ENCODE measurements at regions not wholly inside any gene's neighbourhood (a gene's known extent, or its start where the extent isn't known, plus 50 kb on each side); places are given as distances from the start of the nearest gene placed in this dataset.

DNA sequence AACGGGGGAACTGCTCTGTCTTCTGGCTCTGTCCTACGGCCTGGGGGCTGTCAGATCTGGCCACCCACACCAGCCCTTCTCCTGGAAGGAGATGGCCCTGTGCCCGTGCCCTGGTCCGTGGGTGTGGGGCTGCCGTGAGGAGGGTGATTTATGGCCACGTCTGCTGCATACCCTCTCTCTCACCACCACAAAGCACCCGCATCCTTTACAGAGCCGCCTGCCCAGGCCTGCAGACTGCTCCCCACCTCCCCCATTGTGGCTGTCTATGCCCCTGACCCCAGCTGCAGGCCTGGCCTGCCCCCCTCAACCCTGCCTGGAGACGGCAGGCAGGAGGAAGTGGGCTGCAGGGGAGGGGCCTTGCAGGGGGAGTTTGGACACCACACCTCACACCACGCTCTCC, 72.7 kb upstream of the GATA5 start:
- no peak overlapping the region for H3K4me3 ChIP-seq (ENCODE audit: low read length)

DNA sequence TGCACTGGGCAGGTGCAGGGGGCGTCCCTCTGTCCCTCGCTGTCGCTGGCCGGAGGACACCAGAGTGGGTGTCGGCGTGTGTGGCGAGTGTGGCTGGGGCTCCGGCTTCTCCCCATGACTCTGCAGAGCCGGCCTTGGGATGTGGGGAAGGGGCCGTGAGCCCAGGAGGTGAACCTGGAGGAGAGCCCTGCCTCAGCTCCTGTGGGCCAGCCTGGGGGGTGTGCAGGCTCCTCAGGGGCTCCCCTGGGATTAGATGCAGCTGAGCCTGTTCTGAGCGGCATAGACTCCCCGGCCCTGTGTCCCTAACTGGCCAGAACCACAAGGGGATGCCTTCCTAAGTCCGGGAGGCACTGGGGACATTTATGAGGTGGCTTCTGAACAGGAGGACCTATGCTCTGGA, 73.2 kb upstream of the GATA5 start:
- Histone ChIP-seq H3K4me3 (ENCODE audit: low read length) (no peak overlapping the region), H3K27ac (ENCODE audit: low read depth in 1 of 2, low read length in 2 of 2) (no peak overlapping the region), H3K4me1 (ENCODE audit: insufficient read depth, low read length) (peaks cover 16% of the 10 kb centered on the region), H3K36me3 (ENCODE audit: insufficient read depth, low read length) (no peaks in the 10 kb centered on the region), H3K9me3 (ENCODE audit: control insufficient read depth in 1 of 2, insufficient read depth in 1 of 2, low read length in 2 of 2) (peaks cover 0 to 36% of the 10 kb centered on the region in 2 experiments), H3K27me3 (ENCODE audit: control insufficient read depth in 1 of 2, insufficient read depth in 2 of 2, low read length in 2 of 2) (peaks cover 50 to 55% of the 10 kb centered on the region in 2 experiments)
- intact Hi-C loops (cut with DNase I, micrococcal nuclease), result no loop called here
- peaks cover 5% of the 10 kb centered on the region for H3K4me1 Mint-ChIP-seq (ENCODE audit: low read depth)
- POLR2A ChIA-PET, result no interaction called here
- DNase-seq (no peak), ATAC-seq (ENCODE audit: poor library complexity) (no peak)
- no peaks in the 10 kb centered on the region for H3K9me3 Mint-ChIP-seq
- TF ChIP-seq, protein P1, sequence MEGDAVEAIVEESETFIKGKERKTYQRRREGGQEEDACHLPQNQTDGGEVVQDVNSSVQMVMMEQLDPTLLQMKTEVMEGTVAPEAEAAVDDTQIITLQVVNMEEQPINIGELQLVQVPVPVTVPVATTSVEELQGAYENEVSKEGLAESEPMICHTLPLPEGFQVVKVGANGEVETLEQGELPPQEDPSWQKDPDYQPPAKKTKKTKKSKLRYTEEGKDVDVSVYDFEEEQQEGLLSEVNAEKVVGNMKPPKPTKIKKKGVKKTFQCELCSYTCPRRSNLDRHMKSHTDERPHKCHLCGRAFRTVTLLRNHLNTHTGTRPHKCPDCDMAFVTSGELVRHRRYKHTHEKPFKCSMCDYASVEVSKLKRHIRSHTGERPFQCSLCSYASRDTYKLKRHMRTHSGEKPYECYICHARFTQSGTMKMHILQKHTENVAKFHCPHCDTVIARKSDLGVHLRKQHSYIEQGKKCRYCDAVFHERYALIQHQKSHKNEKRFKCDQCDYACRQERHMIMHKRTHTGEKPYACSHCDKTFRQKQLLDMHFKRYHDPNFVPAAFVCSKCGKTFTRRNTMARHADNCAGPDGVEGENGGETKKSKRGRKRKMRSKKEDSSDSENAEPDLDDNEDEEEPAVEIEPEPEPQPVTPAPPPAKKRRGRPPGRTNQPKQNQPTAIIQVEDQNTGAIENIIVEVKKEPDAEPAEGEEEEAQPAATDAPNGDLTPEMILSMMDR (IDR thresholded peaks at IDR 0.05), result no peak
- H3K4me3 Mint-ChIP-seq, result no peak overlapping the region
- peaks cover 36% of the 10 kb centered on the region for H3K27me3 Mint-ChIP-seq
- no peak overlapping the region for H3K27ac Mint-ChIP-seq
- CTCF ChIA-PET, result no interaction called here
- H3K36me3 Mint-ChIP-seq (ENCODE audit: low read depth), result peaks cover 3% of the 10 kb centered on the region

More for the DNA sequence above, 72.7 kb upstream of the GATA5 start:
- Mint-ChIP-seq H3K4me3 (no peak overlapping the region), H3K27ac (no peak overlapping the region), H3K27me3 (peaks cover 30% of the 10 kb centered on the region), H3K9me3 (no peaks in the 10 kb centered on the region), H3K4me1 (ENCODE audit: low read depth) (peaks cover 5% of the 10 kb centered on the region), H3K36me3 (ENCODE audit: low read depth) (peaks cover 3% of the 10 kb centered on the region)
- no peak overlapping the region for H3K27ac ChIP-seq (ENCODE audit: low read depth in 1 of 2, low read length in 2 of 2)
- ChIA-PET POLR2A (no interaction called here), CTCF (no interaction called here)
- ATAC-seq (ENCODE audit: poor library complexity), result no peak
- peaks cover 44 to 50% of the 10 kb centered on the region in 2 experiments for H3K27me3 ChIP-seq (ENCODE audit: control insufficient read depth in 1 of 2, insufficient read depth in 2 of 2, low read length in 2 of 2)
- DNase-seq, result no peak
- no peaks in the 10 kb centered on the region for H3K36me3 ChIP-seq (ENCODE audit: insufficient read depth, low read length)
- intact Hi-C loops (cut with DNase I, micrococcal nuclease), result no loop called here
- H3K4me1 ChIP-seq (ENCODE audit: insufficient read depth, low read length), result peaks cover 16% of the 10 kb centered on the region
- H3K9me3 ChIP-seq (ENCODE audit: control insufficient read depth in 1 of 2, insufficient read depth in 1 of 2, low read length in 2 of 2), result peaks cover 0 to 36% of the 10 kb centered on the region in 2 experiments
- TF ChIP-seq, protein P1 (IDR thresholded peaks at IDR 0.05), result no peak

DNA sequence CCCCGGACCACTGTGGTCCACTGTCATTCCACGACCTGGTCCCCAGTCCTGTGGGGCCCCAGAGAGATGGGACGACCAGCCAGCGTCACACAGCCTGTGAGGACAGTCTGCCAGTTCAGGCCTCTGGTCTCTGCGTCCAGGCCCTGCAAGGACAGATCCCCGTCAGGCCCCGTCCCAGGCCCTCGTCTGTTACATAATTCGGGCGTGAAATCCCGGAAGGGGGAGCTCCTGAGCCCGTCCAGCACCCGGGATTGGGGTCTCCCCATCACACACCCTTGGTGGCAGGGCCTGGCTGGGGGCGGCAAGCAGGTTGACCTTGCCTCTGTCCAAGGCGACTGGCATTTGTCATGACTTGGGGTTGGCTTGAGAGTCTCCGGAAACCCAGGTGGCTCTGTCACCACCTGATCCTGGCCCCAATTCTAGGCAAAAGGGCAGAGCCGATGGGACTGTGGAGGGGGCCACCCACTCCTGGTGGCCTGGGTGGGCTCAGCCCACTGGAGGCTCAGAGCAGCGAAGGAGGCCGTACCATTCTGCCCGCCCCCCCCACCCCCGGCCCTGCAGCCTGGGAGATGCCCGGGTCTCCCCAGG, 73.8 kb upstream of the GATA5 start:
- ATAC-seq (ENCODE audit: poor library complexity), result no peak
- H3K4me1 Mint-ChIP-seq (ENCODE audit: low read depth), result peaks cover 5% of the 10 kb centered on the region
- H3K36me3 Mint-ChIP-seq (ENCODE audit: low read depth), result peaks cover 3% of the 10 kb centered on the region
- Histone ChIP-seq H3K4me1 (ENCODE audit: insufficient read depth, low read length) (peaks cover 16% of the 10 kb centered on the region), H3K9me3 (ENCODE audit: control insufficient read depth in 1 of 2, insufficient read depth in 1 of 2, low read length in 2 of 2) (peaks cover 0 to 33% of the 10 kb centered on the region in 2 experiments), H3K27ac (ENCODE audit: low read depth in 1 of 2, low read length in 2 of 2) (no peak overlapping the region), H3K36me3 (ENCODE audit: insufficient read depth, low read length) (no peaks in the 10 kb centered on the region), H3K4me3 (ENCODE audit: low read length) (no peak overlapping the region), H3K27me3 (ENCODE audit: control insufficient read depth in 1 of 2, insufficient read depth in 2 of 2, low read length in 2 of 2) (peaks cover 51 to 61% of the 10 kb centered on the region in 2 experiments)
- TF ChIP-seq, protein P1 (IDR thresholded peaks at IDR 0.05), result no peak
- ChIA-PET POLR2A (no interaction called here), CTCF (no interaction called here)
- H3K4me3 Mint-ChIP-seq, result no peak overlapping the region
- peaks cover 37% of the 10 kb centered on the region for H3K27me3 Mint-ChIP-seq
- no peaks in the 10 kb centered on the region for H3K9me3 Mint-ChIP-seq
- intact Hi-C loops (cut with DNase I, micrococcal nuclease), result no loop called here
- no peak overlapping the region for H3K27ac Mint-ChIP-seq
- no peak for DNase-seq
